GM18517 (cell line): ENCODE measurements at regions not wholly inside any gene's neighbourhood (a gene's known extent, or its start where the extent isn't known, plus 50 kb on each side); places are given as distances from the start of the nearest gene placed in this dataset.

Source experiments
- ATAC-seq: cut with Tn5 transposase; IDR thresholded peaks from one replicate; pipeline ENCODE4 v1.9.1; 2021; ENCODE audit warnings: mild to moderate bottlenecking, moderate library complexity; ENCODE audit not compliant: unreplicated experiment

- ATAC-seq, result no peak
These were observed 1112.9 kb upstream of the AUTS2 start for GRCh38 chr7:68485253-68485917.

DNA sequence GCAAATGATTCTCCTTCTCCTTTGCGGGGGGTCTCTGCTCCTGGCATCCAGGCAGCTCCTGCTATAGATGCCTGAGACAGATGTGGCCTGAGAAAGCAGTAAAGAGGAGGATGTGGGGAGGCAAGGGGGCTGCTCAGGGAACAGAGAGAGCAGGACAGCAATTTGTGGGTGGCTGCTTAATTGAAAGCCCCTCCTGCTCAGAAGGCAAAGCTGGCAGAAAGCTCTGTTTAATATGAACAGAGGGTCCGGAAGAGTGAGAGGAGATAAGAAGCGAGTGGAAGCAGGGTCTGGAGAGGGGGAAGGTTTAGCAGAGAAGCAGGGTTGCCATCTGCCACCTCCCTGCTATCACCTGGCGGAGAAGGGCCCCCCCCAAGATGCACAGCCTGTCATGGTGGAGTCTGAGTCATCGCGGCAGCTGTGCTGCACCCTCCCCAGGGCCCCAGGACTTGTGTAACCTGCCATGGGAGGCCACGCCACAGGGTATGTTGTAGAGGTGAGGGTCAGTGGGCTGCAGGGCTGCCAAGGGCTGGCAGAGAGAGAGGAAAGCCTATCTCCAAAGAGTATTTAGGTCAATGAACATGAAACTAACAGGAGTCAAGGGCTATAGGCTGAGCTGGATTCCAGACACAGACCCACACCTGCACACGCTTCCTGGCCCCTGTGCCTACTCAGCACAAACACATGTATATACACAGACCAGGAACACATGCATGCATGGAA lies 1109.8 kb upstream of the AUTS2 start:
- ATAC-seq, result no peak

- ATAC-seq, result no peak
These were observed 1106.5 kb upstream of the AUTS2 start for GRCh38 chr7:68491523-68492358.

GRCh38 chr7:68492359-68492690 lies 1106.0 kb upstream of the AUTS2 start:
- no peak for ATAC-seq

DNA sequence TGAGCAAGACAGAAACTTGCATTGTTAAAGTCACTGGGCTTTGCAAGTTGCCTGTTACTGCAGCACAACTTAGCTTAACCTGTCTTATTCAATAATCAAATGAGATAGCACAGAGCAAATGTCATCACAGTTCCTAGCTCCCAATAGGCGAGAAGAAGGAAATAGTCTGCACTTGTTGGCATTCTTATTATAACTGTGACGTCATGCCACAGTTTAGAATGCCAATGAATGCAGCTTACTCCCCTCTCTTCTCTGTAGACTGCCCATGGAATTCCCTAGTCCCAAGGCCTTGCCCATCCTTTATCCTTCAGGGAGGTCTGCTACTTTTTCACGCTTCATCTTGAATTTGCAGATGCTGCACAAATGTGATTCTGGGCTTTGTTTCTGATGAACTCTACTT lies 1094.9 kb upstream of the AUTS2 start:
- no peak for ATAC-seq

- no peak for ATAC-seq
These were observed 1093.6 kb upstream of the AUTS2 start for GRCh38 chr7:68504716-68505115.

GRCh38 chr7:68505721-68506120 lies 1092.6 kb upstream of the AUTS2 start:
- ATAC-seq, result no peak

GRCh38 chr7:68507668-68508067 lies 1090.6 kb upstream of the AUTS2 start:
- ATAC-seq, result no peak

DNA sequence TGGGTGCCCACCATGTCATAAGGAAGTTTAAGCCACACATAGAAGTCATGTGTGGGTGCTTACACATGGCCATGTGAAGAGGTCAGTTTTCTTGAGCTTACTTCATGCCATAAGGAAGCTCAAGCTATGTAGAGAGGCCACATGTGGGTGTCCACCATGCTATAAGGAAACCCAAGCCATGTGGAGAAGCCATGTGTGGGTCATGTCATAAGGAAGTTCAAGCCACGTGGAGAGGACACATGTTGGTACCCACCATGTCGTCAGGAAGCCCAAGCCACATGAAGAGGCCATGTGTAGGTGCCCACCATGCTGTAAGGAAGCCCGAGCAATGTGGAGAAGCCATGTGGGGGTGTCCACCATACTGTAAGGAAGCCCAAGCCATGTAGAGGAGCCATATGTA lies 1089.2 kb upstream of the AUTS2 start:
- no peak for ATAC-seq

DNA sequence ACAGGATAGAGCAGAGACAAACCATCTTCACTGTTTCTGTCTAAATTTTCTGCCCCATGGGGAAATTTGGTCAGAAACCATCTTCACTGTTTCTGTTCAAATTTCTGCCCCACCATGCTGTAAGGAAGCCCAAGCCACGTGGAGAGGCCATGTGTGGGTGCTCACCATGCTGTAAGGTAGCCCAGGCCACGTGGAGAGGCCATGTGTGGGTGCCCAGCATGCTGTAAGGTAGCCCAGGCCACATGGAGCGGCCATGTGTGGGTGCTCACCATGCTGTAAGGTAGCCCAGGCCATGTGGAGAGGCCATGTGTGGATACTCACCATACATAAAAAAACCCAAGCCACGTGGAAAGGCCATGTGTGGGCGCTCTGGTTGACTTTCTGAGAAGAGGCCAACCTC lies 1088.7 kb upstream of the AUTS2 start:
- ATAC-seq, result no peak

- no peak for ATAC-seq
These were observed 1087.0 kb upstream of the AUTS2 start for GRCh38 chr7:68511281-68511680.

DNA sequence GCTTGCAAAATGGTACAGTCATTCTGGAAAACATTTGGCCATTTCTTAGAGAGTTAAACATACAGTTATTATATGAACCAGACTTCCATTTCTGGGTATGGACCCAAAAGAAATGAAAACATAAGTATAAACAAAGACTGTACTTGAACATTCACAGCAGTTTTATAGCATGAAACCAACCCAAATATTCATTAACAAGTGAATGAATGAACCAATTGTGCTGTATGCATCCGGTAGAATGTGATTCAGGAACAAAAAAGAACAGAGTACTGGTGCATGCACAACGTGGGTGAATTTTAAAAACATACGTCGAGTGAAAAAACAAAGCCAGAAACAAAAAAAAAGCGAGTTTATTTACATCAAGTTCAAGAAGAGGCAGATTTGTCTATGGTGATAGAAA lies 1085.8 kb upstream of the AUTS2 start:
- no peak for ATAC-seq

DNA sequence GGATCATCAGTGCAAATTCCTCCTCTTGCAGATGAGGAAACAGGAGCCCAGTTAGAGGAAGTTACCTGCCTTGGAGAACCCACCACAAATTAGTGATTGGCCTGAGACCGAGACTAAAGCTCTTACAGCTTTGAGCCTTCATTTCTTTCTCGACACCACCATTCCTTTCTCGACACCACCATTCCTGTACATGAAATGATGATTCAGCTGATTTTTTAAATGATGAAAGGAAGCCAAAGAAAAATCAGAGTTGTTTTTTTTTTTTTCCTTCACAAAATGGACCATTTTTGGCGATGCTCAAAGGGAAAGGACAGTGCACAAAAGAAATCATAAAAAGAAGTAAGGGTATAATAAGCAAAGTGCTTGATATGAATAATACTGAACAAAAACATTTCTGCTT lies 1080.2 kb upstream of the AUTS2 start:
- no peak for ATAC-seq

- no peak for ATAC-seq
These were observed 1074.1 kb upstream of the AUTS2 start for GRCh38 chr7:68524126-68524525.

DNA sequence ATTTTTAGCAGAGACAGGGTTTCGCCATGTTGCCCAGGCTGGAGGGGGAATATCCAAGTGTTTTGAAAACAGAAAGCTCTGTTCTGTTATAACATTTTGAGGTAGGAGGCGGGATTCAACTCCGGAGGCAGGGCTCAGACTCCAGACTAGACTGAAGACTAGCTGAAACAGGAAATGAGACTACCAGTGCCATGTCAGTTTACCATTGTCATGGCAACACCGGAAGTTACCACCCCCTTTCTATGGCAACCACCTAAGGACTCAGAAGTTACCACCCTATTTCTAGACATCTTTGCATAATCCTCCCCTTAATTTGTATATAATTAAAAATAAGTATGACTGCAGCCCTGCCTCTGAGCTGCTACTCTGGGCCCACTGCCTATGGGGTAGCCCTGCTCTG lies 1069.1 kb upstream of the AUTS2 start:
- ATAC-seq, result no peak

- no peak for ATAC-seq
These were observed 1063.0 kb upstream of the AUTS2 start for GRCh38 chr7:68535266-68535665.

DNA sequence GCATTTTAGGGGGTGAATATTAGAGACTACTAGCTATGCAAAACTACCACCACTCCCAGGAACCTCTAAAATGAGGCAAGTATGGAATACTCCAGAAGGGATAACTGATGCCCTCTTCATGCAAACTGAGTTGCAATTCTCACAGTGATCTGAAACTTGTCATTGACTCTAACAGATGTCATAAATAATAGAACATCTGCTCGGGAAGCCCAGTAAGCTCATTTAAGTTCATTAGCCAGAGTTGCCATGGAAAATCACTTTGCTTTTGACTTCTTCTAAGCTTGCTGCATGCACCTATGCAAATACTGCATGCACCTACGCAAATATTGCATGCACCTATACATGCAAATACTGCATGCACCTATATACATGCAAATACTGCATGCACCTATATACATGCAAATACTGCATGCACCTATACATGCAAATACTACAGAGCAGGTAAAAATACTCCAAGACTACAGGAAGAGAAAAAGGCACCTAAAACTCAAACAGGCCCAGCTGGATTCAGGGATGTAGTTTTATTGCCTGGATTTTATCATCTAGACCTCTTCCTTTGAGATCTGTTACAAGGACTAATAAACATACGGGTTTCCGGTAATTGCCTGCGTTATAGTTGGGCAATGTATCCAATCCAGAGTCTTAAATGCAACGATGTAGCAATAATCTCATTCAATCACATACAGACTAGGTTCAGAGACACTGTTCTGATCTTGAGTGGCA lies 1061.1 kb upstream of the AUTS2 start:
- no peak for ATAC-seq

DNA sequence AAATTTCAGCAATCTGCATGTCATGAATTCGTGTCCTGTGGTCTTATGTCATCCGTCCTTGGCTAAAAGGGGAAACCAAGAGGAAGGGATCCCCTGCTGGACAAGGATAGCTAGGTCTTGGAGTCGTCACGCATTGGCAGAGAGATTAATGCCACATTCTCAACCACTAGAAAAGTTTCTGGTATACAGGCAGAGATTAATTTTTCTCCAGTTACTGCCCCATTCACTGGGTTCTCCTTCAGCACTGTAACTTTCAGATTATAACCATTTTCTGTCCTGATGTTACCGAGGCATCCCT lies 1060.6 kb upstream of the AUTS2 start:
- no peak for ATAC-seq

DNA sequence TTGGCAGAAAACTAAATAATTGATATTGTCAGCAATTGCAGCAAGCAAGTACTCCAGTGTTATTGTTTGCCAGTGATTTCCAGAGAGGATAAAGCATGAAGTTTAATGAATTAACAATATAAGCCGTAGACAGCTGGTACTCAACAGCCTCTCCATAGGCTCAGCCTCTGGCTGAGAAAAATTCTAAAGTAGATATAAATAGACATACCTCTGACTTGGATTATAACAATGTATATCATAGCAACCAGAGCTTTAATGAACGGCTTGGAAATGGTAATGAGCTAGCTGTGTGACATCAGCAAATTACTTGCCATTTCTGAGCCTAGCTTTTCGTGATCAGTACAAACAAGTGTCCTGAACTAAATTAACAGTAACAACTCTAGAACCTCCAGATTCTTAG lies 1055.4 kb upstream of the AUTS2 start:
- ATAC-seq, result no peak

DNA sequence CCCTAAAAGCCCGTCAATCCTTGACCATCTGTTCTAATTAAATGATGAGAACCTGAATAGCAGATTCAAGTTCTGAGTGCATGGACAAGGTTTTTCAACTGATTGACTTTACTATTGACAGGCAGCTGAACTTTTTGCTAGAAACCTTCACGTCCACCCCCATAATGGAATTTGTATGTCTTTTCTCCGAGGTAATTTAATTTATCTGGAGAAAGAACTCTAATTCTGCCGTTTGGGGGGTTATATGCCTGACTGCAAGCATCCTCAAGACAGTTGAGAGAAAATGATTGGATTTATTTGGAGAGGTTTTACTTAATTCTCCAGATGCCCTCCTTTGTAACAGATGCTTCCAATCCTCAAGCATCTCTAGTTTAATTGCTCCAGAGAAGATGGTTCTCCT lies 1053.4 kb upstream of the AUTS2 start:
- no peak for ATAC-seq

DNA sequence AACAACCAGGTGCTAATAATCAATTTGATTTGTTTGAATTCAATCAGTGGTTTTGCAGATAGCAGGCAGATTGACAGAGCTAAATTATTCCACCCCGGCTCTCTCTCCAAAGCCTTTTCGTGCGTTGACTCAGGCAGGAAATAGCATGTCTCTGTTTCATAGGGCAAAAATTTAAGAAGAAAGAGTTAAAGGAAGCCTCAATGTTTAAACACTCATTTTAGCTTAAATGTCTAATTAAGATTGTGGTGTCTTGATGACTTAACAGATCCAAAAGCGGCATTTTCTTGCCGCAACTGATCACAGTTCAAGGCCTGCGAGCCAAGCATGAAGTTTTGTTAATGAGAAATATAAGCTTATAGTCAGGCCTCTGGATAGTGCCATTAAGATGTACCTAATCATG lies 1051.1 kb upstream of the AUTS2 start:
- ATAC-seq, result no peak

GRCh38 chr7:68547799-68548198 lies 1050.5 kb upstream of the AUTS2 start:
- no peak for ATAC-seq
